Femur (tissue), 1 donor: ENCODE measurements at regions not wholly inside any gene's neighbourhood (a gene's known extent, or its start where the extent isn't known, plus 50 kb on each side); places are given as distances from the start of the nearest gene placed in this dataset.
"Not testable (repeated sequence)": the region's sequence is repeated elsewhere in the genome, so short reads cannot be mapped to it uniquely, and the experiment has no call there.

Experiments used
- DNase-seq: peaks from one replicate; pipeline ENCODE4 v3.0.0-alpha.2; 2017

DNA sequence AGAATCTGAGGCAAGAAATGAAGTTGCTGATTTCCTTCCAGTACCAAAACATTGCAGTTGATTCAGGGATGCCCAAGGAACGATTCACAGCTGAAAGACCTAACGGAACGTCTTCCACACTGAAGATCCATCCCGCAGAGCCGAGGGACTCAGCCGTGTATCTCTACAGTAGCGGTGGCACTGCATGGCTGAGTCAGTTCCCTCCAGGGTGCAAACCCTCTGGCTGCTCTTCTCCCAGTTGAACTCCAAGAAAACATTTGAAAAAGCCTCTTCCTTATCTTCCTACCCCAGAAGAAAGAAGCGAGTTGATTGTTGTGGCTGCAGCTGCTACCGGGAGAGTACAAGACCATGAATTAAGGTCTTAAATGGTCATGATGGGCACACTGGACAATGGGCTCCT, 147.1 kb upstream of the PRSS1 start:
- no peak for DNase-seq

GRCh38 chr7:142598297-142598696, 151.0 kb upstream of the PRSS1 start:
- DNase-seq = no peak

- no peak for DNase-seq
Observed at GRCh38 chr7:142597547-142597946, 151.7 kb upstream of the PRSS1 start.

- DNase-seq = no peak
Observed at GRCh38 chr7:142595816-142596516, 153.3 kb upstream of the PRSS1 start.

DNA sequence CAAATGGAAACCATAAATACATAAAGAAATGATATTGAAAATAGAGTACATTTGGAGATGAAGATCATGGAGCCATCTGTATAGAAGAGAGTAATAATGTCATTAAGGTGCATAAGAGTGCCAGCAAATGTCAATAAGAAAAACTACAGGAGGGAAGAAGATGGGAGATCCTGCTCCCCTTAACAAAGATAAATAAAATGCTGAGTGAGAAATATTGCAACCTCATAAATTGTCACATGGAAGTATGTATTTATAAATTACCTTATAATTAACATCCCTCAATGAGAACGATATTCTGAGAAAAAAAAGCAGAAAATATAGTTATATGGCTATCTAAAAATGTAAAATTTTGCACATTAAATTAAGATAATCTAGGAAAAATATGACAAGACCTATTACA, 155.2 kb upstream of the PRSS1 start:
- DNase-seq = no peak

GRCh38 chr7:142593106-142593505, 156.2 kb upstream of the PRSS1 start:
- DNase-seq = no peak

DNA sequence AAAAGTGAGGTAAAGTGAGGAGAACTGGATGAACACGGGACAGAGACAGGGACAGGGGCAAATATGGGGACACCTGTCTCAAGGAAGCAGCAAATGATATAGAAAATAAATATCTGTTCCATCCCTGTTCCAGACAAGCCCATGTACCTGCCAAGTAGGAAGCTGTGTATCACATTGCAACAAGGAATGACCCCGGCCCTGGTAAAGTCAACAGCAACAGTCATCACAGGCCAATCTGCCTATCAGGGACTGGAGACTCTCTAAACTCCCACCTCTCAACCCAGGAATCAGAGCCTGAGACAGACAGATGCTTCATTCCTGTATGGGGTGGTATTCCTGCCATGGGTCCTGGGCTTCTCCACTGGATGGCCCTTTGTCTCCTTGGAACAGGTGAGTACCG, 156.6 kb upstream of the PRSS1 start:
- DNase-seq = no peak

- DNase-seq = no peak
Observed at GRCh38 chr7:142592231-142592630, 157.0 kb upstream of the PRSS1 start.

- DNase-seq = no peak
Observed at GRCh38 chr7:142590830-142591457, 158.3 kb upstream of the PRSS1 start.

DNA sequence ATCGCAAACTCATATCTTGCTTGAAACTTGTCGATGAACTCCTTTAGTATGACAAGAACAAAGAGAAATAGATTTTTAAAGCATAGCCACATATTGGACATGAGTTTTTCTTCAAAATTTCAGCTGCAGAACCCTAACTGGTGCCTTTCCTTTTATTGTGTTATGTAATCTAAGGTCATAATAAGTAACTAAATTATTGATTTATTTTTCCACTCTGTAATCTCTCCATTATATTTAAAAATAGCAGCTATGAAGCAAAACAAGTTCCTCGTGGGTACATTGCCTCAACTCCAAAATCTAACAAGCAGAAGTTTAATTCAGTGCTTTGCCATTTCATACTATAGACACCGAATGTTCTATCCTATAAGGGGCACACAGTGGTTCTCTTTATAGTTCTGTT, 159.2 kb upstream of the PRSS1 start:
- DNase-seq = no peak

- DNase-seq = no peak
Observed at GRCh38 chr7:142587578-142588191, 161.6 kb upstream of the PRSS1 start.

DNA sequence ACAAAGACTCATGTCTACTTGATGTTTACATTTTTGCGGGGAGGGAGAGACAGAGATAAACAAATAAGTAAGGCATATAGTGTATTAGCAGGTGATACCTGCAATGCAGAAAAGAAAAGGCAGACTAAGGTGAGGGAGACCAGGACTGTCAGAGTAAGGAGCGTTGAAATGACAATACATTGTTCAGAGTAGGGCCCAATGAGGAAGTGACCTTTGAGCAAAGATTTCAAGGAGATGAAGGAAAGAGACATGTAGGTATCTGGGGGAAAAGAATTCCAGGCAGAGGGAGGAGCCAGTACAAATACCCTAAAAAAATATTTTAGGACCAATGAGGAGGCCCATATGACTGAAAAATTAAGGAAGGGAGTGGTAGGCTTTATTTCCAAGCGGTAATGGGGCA, 162.7 kb upstream of the PRSS1 start:
- no peak for DNase-seq

DNA sequence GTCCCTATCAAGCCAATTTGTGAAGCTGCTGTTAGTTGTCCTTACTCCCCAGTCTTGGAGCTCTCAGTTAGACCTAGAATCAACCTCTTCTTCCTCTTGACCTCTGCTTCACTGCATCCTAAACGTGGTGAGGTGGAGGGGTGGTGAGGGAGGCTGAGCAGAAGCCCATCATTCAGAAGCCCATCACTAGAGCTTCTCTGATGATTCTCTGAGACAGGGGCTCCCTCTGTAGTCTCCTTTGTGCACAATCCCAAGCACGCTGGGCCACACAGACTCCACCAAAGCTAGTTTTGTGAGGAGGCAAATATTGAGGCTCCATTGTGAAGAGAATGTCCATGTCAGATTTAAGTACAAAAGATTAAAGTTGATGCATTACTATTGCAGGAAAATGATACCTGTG, 163.8 kb upstream of the PRSS1 start:
- no peak for DNase-seq

- no peak for DNase-seq
Observed at GRCh38 chr7:142584765-142585164, 164.5 kb upstream of the PRSS1 start.

- no peak for DNase-seq
Observed at GRCh38 chr7:142583446-142583845, 165.8 kb upstream of the PRSS1 start.

DNA sequence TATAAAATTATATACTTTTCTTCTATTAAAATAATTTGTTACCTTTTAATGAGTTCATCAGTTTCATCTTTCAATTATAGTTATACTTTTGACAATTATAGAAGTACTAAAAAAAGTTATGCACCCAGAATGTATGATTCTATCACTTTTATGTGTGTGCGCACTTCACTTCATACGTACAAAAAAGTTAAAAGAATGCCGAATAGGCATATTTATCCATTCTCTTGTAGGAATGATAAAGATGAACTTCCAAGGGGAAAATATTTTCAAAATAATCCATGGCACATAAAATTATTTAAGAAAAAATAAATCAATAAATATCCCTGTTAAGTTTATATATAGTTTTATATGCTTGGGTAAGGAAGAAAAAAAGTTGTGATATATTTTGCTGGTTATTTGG, 166.9 kb upstream of the PRSS1 start:
- no peak for DNase-seq

- no peak for DNase-seq
Observed at GRCh38 chr7:142581341-142581740, 167.9 kb upstream of the PRSS1 start.

GRCh38 chr7:142579946-142580345, 169.3 kb upstream of the PRSS1 start:
- no peak for DNase-seq

DNA sequence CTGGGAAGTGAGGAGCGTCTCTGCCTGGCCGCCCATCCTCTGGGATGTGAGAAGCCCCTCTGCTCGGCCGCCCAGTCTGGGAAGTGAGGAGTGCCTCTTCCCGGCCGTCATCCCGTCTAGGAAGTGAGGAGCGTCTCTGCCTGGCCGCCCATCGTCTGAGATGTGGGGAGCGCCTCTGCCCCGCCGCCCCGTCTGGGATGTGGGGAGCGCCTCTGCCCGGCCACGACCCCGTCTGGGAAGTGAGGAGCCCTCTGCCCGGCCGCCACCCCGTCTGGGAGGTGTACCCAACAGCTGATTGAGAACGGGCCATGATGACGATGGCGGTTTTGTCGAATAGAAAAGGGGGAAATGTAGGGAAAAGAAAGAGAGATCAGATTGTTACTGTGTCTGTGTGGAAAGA, 173.9 kb upstream of the PRSS1 start:
- not testable (repeated sequence) for DNase-seq

DNA sequence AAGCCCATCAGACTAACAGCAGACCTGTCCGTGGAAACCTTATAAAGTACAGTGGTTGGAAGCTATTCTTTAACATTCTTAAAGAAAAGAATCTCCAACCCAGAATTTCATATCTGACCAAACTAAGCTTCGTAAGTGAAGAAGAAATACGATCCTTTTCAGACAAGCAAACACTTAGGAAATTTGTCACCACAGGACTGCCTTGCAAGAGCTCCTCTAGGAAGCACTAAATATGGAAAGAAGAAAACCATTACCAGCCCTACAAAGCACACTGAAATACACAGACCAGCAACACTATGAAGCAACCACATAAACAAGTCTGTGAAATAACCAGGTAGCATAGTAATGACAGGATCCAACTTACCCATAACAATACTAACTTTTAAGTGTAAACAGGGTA, 177.7 kb upstream of the PRSS1 start:
- DNase-seq = no peak

- no peak for DNase-seq
Observed at GRCh38 chr7:142569851-142570250, 179.4 kb upstream of the PRSS1 start.

GRCh38 chr7:142568435-142569097, 180.7 kb upstream of the PRSS1 start:
- DNase-seq = no peak

GRCh38 chr7:142567201-142568075, 181.8 kb upstream of the PRSS1 start:
- no peak for DNase-seq
